ENCODE measurements at regions not wholly inside any gene's neighbourhood (a gene's known extent, or its start where the extent isn't known, plus 50 kb on each side); places are given as distances from the start of the nearest gene placed in this dataset.
"Not testable (repeated sequence)": the region's sequence is repeated elsewhere in the genome, so short reads cannot be mapped to it uniquely, and the experiment has no call there.

DNA sequence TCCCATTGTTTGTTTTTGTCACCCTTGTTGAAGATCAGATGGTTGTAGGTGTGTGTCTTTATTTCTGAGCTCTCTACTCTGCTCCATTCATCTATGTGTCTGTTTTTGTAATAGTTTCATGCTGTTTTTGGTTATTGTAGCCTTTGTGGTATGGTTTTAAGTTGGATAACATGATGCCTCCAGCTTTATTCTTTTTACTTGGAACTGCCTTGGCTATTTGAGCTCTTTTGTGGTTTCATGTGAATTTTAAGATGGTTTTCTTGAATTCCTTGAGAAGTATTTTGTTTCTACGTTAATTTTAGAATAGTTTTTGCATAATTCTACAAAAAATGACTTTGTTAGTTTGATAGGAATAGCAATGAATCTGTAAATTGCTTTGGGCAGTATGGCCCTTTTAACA is 170.0 kb upstream of the IGFBP3 start:
- DNase-seq = no peak

DNA sequence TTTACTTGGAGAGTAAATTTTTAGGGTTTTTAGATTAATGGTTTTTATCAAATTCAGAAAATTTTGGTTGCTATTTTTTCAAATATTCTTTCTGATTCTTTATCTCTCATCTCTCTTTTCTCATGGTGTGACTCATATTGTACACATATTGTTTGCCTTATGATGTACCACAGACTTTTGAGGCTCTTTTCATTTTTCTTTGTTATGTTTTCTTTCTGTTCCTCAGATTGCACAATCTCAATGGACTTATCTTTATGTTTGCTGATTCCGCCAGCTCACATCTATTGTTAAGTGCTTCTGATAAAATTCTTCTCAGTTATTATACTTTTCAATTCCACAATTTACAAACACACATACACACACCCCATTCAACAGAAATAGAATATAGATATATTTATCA is 168.2 kb upstream of the IGFBP3 start:
- DNase-seq = no peak

DNA sequence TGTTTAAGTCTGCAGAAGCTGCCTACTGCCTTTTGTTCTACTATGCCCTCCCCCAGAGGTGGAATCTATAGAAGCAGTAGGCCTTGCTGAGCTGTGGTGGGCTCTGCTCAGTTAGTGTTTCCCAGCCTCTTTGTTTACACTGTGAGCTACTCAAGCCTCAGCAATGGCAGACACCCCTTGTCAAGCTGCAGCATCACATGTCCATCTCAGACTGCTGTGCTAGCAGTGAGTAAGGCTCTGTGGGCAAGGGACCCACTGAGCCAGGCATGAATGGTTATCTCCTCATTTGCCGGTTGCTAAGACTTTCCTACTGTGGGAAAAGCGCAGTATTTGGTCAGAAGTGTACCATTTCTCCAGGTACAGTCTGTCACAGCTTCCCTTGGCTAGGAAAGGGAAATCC is 167.4 kb upstream of the IGFBP3 start:
- DNase-seq = not testable (repeated sequence)

DNA sequence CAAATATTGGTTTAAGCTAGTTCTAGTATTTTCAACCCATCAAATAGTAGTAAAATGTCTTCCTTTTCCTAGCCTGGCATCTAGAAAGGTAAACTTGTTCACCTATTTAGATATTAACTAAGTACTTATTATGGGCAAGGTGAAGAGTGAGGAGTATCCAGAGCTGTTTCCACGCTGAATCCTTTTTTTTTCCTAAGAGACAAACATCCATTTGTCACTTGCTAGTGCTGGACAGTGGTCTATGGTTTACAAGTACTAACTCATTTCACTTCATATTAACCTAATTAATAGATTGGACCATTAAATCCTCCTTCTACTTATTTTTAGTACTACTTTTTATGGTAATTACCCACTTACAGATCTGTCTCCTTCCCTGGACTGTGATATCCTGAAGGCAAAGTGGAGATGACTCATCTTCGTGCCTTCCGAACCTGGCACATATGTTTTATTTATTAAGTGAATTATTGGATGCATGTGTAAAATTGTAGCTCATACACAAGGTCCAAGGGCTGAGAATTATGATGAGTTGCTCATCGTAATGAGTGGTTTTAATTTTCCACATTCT is 159.6 kb upstream of the IGFBP3 start:
- DNase-seq = no peak

DNA sequence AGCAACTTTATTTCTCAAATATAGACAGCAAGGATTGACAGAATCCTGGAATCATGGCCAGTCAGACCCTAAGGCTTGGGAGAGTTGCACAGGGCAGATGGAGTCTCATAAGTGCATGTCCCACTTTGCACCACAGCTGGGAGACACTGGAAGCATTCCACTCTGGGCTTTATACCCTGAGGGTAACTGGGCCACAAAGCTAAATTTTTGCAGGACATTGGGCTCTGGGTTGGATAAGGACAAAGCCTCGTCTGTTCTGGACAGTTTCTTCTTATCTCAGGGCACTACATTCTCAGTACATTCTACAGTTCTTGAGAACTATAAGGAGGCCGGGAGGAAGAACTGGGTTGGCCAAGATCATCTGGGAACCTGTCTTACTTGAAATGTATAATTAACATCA is 158.3 kb upstream of the IGFBP3 start:
- no peak for DNase-seq

DNA sequence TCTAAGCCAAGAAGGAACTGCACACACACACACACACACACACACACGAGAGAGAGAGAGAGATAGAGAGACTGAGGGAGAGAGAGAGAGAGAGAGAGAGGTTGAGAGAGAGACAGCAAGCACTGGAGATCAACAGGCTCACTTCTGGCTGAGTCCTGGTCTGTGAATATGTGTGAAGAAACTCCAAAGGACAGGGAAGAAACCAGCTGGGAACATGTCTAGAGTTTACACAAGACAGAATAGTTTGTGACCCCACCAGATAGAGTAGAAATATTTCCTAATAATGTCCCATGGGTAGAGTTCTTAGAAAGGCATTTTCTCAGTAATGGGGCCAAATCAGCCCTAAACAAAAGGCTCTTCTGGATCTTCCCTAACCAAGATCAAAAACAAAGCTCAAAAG is 155.5 kb upstream of the IGFBP3 start:
- DNase-seq = no peak

DNA sequence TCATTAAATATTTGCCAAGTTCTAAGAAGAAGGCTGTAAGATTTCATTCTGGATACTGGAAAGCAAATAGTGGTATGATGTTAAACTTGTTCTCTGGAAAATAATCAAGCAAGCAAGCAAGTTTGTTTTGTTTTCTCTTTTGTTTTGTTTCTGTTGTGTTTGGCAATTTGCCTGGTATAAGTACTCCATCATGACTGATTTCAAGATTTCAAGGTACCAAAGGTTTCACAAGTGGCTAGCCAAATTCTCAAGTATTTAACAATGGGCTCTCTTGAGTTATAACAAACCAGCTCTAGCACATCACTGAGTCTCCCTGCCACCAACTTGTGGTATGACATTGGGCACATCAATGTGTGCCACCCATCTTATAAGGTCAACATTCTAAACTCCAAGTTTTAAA is 151.7 kb upstream of the IGFBP3 start:
- no peak for DNase-seq

DNA sequence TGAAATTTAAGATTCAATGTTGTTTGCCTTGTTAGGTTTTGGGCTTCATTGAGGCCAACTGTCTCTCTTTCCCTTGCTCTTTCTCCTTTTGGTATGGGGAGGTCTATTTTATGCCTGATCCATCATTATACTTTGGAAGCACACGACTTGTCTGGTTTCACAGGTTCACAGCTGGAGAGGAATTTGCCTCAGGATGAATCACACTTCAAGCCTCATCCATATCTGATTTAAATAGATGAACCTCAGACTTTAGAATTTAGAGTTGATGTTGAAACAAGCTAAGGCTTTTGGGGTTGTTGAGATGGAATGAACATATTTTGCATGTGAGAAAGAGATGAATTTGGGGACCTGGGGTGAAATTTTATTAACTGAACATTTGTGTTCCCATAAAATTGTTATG is 150.5 kb upstream of the IGFBP3 start:
- DNase-seq = no peak

DNA sequence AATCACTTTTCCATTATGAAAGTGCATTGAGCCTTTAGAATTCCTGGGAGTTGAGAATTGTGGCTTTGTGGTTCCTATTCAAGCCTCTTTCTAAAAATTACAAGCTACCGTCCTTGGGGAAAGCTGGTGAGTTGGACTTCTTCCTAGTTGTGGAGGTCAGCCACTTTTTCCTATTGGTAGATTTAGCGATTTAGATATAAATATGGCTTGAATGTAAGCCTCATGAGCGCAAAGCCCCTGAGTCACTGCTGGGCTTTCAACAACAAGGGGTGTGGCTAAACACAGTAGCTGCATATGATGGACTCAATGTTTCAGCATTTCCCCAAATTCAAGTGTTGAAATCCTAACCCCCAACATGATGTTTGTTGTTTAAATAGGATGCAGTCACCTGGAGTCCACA is 150.0 kb upstream of the IGFBP3 start:
- no peak for DNase-seq

DNA sequence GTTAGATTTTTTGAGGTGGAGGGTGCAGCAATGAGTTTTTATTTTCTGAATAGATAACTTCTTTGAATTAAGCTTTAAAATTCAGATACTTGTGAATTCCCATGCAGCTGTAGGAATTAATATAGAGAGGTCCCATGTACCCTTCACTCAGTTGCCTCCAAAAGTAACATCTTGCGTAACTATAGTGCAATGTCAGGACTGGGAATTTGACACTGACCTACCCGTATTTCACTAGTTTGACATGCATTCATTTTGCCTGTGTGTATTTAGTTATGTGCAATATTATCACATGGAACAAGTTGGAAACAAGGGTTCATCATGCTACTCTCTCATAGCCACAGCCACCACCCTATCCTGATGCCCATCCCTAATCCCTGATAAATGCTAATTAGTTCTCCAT is 147.1 kb upstream of the IGFBP3 start:
- DNase-seq = no peak

DNA sequence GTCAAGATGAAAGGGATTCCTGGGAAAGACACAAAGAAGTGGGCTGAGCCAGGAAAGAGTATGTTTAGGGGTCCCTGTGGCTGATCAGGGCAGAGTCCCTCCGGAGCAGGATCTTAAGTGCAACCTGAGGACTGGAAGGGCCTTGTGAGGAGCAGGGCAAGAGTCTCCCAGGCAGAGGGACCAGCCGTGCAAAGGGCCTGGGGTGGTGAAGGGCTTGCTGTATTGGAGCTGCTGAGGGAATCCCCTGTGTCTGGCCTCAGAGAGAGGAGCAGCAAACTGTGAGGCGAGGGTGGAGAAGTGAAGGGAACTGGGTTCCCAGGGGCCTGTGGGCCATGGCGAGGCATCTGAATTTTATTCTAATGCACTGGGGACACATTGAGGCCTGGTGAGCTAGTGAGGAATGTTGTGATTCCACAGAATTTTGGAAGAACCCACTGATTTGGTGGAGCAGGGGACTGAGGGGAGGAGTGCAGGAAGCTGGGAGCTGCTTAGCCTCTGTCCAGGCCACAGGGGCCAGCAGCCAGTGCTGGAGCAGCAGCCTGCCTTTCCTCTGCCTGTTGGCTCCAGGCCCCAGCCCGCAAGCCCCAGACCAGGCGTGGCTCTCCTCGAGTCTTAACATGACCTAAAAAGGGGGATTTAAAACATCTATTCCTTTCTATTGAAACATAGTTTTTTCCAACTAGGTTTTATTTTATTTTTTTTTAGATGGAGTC is 138.4 kb upstream of the IGFBP3 start:
- DNase-seq = no peak

DNA sequence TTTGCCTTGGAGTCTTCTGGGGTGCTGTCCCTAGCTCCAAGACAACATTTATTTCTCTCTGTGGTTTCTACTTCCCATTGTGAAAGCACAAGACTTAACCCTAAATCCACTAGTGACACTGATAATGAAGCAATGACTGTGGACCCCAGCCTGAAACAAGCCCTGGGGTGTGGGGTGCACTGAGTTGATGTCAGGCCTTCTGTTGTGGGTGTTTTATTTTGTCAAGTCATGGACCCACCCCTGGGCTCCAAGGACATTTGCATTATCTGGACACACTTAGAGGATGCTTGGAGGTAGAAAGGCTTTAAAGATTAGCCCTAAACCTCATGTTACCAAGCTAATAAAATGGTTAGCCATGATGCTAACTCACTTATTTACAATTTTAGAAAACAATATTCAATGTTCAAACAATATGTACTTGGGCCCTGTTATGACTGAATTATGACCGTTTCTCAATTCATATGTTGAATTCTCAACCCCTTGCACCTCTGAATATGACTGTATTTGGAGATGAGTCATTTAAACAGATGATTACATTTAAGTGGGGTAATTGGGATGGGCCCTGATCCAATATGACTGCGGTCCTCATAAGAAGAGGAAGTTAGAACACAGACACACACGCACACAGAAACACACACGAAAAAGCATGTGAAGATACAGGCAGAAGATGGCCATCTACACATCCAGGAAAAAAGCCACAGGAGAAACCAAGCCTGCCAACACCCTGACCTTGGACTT is 137.2 kb upstream of the IGFBP3 start:
- DNase-seq = no peak

DNA sequence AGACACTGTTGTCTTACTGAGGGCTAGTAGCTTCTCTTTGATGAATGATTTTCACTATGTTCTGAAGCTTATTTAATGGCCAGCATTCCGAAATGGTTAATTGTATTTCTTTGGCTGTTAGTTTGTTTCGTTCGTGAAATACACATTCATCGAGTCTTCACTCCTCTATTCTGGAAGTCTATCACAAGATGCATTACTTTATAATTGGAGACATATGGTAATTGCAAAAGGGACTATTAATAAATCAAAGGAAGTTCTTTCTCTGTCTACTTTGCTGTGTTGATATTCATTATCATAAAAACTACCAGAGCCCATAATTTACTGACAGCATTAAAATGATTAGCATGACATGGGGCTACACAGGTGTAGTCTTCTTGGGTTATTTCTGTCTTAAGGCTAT is 133.8 kb upstream of the IGFBP3 start:
- no peak for DNase-seq

DNA sequence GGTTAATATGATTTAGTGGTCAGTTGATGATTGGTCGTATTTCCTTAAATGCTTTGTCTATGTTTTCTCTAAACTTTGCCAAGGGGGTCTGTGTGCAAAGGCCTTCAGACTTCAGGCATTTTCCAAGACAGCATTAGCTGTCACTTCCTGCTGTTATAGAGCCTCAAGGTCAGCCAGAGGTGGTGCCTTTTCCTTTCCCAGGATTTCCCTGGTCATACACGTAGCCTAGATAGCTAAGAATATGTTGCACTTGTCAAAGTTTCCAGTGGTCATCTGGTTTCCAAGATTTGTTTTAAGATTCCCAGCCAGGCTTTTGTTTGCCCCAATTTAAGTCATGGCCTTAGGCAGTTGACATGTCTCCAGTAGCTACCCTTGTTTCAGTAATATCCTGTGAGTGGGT is 133.2 kb upstream of the IGFBP3 start:
- DNase-seq = no peak

DNA sequence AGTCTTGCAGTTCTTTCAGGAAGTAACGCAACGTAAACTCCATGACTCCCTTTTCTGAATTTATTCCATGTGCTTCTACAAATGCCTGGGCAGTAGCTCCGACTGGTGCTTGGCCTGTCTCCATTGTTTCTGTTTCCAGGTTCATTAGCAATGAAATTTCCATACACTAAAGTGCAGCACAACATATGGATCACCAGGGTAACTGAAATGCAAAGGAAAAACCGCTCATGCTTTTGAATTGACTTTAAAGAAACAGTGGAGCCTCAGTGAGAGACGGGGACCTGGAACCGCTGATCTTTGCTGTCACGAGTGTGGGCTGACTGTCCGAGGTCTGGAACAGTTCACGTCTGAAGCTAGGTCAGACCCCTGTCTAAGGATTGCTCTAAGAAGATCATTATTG is 126.5 kb upstream of the IGFBP3 start:
- no peak for DNase-seq

DNA sequence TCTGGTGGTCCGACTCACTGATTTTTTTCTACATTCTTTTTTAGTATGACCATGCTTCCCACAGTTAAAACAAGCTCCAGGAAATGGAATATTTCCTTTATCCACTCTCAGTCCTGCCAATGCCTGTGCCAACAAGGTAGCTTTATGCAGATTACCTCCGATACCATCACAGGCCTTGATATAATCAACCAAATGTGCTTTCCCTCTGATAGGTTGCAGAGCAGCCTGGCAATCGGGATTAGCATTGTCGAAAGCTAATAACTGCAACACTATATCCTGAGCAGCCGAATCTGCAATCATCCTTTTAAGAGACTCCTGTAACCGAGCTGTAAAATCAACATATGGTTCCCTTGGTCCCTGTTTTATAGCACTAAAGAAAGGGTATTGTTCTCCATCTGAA is 122.3 kb upstream of the IGFBP3 start:
- not testable (repeated sequence) for DNase-seq

DNA sequence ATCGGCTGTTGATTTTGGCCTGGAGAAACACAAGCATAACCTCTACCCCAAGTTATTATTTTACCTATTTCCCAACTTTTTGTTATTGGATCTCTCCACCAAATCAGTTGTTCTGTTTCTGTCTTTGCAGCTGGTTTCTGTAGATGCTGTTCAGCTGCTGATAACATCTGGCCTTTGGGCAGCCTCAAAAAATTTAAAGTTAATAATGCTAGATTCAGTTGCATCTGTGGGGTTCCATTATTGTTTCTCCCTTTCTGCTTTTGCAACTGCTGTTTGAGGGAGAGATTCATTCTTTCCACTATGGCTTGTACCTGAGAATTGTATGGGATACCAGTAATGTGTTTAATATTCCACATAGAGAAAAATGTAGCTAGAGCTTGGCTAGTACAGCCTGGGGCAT is 118.7 kb upstream of the IGFBP3 start:
- DNase-seq = not testable (repeated sequence)

DNA sequence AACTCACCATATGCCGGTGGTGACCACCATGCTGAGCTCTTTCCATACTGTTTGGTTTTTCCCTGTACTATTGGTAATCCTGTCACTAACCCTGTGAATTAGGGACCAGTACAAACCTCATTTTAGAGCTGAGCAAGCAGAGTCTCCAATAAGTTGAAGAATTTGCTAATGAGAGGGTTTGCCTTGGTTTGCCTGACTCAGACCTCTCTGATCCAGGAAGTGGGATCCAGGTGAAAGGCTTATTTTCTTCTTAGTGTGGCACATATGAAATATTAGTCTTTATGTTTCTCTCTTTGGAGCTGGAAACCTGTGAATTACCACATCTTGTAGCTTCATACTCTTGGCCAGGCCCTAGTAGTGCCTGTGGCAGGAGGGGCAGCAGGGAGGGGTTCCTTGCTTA is 114.1 kb upstream of the IGFBP3 start:
- DNase-seq = no peak

DNA sequence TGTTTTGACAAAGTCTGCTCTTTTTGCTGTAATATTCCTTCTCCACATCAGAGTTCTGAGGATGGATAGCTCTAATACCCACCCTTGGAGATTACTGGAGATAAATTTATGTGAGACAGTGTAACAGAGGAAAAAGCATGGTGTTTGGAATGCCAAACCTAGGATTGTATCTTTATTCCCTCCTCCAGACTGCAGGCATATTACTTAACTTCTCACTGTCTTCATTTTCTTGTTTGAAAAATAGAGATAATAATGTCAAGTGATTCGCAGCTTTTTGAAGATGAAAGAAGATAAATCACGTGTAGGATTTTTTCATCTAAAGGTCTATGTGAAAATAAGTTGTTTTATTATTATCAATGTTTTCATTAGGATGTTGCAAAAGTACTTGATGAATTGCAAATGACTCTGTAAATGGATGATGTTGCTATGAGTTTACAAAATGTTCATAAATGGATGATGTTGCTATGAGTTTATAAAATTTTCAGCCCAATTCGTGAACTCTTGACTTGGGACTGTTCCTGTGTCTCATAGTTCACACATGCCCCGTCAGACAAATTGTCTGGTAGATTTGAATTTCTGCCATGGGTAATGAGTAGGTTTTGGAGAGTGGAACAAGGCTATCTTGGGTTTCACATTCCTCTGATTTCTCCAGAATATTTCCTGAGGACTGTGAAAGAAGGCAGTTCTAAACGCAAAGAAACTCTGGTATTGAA is 113.1 kb upstream of the IGFBP3 start:
- DNase-seq = no peak

DNA sequence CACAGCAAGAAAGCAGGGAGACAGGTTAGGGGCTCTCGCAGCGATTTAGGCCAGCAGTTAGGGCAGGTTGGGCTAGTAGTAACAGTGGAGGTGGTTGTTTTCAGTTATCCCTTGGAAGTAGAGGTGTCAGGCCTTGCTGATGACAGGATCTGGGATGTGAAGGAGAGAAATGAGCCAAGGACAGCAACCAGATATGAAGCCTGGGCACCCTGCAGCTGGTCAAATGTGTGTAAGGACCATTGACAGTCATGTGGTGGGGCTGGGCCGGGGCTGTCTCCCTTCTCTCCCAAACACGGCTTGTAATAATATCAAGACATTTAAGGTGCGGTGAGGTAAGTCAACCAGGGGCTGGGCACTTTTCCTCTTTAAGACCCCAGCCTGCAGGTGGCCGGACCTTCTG is 112.5 kb upstream of the IGFBP3 start:
- DNase-seq = no peak

DNA sequence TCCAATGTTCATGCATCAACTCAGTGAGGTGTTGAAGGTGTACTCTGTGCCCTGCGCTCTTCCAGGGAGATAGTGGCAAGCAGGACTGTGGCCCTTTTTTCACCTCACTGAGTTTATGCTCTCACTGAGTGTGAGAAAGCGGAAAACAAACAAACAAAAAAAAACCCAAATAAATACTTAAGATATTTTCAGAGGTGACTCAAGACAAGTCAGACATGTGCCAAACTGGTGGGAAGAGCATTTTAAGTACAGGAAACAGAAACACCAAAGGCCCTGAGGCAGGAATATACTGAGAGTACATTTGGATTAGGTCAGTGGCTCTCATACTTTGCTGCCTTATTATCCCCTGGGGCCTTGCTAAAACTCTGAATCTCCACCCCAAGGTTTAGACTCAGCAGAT is 111.9 kb upstream of the IGFBP3 start:
- no peak for DNase-seq

DNA sequence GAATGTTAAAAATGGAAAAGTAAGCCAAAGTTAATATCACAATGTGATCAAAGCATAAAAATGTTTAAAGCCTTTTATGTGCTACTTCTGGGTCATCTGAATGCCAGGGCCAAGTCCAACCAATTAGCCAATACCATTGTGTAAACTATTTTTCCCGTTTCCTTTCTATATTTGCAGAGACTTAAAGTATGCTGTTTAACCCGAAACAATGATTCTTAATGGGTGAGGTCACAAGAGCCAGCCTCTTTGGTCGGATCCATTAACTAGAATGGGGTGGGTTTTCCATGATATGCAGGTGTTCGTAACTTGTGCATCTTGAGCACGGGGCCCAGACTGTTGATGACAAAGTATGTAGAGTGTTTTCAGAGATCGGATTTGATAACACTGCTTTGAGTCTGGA is 111.3 kb upstream of the IGFBP3 start:
- no peak for DNase-seq

DNA sequence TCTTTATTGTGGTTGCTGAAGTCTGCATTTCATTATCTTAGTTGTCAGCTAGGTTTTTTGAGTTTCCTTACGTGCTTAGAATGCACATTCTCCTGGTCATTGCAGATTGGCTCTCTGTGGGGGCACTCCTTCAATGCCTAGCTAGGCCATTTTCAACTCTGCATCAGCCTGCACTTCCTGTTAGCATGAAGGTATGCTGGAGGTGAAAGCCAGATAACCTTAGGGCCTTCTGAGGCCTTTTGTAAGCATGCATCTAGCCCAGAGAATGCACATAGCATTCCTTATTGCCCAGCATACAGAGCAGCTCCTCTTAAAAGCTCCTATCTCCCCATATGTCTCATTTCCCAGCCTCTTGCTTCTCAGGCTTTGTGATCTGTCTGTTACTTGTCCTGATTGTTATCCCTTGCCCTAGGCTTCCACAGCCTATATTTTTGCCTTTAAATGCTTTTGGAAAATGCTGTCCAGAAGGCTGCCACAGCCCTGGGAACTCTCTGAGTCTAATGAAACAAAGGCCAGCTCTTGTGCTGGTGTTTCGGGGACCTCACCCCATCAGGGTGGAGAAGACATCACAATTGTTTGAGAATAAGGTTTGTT is 108.1 kb upstream of the IGFBP3 start:
- DNase-seq = no peak

DNA sequence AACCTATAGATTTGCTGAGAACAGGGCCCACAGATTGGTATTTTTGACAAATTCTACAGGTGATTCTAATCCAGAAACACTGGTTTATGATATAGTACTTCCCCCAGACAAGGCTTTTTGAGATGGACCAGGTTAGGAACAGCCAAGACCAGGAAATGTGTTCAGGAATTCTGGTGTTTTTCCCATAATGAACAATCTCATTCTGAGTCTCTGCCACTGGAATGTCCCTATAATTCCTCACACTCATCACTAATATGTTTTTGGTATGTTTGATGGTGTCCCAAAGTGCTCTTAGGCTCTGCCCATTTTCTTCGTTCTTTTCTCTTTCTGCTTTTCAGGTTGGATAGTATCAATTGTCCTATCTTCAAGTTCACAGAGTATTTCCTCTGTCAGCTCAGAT is 107.2 kb upstream of the IGFBP3 start:
- no peak for DNase-seq
